Adipose tissue (tissue), 3 donors: ENCODE measurements at regions not wholly inside any gene's neighbourhood (a gene's known extent, or its start where the extent isn't known, plus 50 kb on each side); places are given as distances from the start of the nearest gene placed in this dataset.

Source experiments
- H3K27ac ChIP-seq: one replicate; pipeline ENCODE4 v1.5.1; 2013; ENCODE audit warnings: low read depth, low read length
- WGBS, 3 donors: extraction: QIAGEN DNeasy Blood & Tissue Kit; methylation state at CpG; one replicate each; pipeline ENCODE4 v1.1.7; 2013; 5-methylcytosine and 5-hydroxymethylcytosine counted together
- donor health status: healthy with polysubstance abuse.
- donor health status: Bipolar disorder and iron deficiency.
- donor health status: healthy.

DNA sequence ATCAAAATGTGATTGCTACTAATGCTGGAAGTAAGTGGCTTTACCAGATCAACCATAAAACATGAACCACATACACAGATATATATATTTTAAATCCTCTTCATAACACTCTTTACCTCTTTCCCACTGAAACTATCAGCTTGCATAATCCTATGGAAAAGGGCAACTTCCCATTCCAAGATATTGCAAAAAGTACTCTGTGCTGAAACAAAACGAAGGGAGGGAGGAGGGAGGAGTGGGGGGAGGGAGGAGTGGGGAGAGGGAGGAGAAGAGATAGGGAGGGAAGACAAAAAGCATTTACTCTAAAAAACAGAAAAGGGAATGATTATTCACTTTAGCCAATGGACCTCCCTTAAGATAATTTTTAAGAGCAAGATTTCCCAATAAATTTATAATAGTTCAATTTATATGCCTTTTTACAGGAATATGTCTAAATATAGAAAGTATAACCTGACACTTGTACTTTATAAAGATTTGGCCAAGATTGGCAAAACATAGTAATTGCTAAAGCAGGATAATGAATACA lies 344.8 kb upstream of the NFE2L3 start:
- H3K27ac ChIP-seq, result no peak overlapping the region
- WGBS, 3 donors, result 18 to 35% (median 20%) methylated on average over 1 of the region's 1 CpG

- H3K27ac ChIP-seq, result no peak overlapping the region
- WGBS, 3 donors, result 72 to 86% (median 77%) methylated on average over 5 of the region's 5 CpGs
Measured at GRCh38 chr7:25809441-25809840, 342.6 kb upstream of the NFE2L3 start.

DNA sequence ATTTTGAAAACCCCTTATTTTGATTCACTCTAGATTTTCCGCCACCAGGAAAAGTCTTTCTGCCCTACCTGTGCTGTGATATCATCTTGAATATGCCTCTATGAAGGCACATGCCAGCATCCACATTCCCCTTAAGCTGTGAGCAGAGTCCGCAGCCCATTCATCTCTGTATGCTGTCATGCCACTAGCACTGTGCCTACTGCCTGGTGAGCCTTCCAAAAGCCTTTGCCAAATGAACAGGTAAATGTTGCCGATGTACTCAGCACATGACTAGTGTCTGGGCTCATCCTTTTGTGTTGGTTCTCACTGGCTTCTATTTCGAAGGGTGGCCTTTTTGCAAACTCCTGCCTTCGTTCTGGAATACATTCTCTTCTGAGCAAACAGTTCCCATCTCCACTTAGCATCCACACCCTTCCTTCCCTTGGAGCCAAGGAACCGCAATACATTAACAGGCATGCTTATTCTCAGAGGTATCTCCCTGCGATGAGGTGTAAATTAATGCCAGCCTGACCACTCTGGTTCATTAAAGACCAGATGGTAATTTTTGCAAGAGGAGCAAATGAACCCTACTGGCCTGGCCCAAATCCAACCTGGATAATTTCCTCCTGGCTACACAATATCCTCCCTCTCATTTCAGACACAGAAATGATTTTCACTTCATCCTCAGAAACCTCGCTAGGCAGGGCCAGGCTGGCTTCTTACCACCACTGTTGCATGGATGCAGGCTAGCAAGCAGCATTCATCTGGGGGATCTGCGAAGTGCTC lies 339.7 kb upstream of the NFE2L3 start:
- 82 to 90% (median 87%) methylated on average over 9 of the region's 9 CpGs for WGBS, 3 donors
- no peak overlapping the region for H3K27ac ChIP-seq

DNA sequence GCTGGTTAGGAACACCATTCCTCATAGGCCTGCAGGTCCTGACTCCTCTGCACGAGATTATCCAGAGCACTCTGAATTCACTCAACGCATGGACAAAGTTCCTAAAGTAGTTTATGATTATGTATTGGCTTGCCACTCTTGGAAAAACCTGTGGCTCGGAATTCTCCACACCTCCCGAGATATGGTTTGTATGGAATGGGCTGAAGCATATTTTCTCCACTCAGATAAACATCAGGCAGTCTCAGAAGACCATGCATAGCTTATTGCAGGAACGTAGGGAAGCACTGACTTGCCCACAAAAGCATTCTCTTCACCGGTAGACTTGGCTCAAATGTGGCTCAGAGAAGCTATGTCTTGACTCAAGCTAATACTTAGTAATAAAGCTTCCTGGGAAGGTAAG lies 338.6 kb upstream of the NFE2L3 start:
- 87 to 95% (median 91%) methylated on average over 6 of the region's 6 CpGs for WGBS, 3 donors
- no peak overlapping the region for H3K27ac ChIP-seq

- 74 to 83% (median 82%) methylated on average over 2 of the region's 2 CpGs for WGBS, 3 donors
- H3K27ac ChIP-seq, result no peak overlapping the region
Measured at GRCh38 chr7:25815711-25816110, 336.3 kb upstream of the NFE2L3 start.

DNA sequence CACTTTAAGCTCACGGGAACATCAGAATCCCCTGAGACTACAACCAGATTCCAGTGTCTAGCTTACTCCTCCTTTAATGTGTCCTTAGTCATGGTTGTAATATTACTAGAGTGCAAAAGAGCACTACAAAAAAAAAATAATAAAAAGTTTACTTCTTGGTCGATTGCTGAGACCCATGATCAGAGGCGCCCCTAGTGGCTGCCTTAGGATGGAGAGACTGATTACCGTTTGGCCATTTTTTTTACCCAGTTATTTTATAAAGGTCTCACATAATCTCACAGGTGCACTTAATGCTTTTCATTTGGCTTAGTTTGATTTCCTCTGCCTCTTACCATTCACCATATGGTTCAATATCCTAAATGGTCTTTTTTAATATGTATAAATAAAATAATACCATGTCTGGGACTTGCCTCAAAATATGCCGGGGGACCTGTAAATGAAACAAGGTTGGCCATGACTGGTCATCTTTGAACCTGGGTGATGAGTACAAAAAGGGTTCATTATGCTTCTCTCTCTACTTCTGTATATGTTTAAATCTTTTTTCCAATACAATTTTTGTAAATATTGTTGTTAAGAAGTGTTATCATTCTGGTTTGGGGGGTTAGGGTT lies 331.5 kb upstream of the NFE2L3 start:
- no peak overlapping the region for H3K27ac ChIP-seq
- 71 to 75% (median 73%) methylated on average over 5 of the region's 5 CpGs for WGBS, 3 donors

DNA sequence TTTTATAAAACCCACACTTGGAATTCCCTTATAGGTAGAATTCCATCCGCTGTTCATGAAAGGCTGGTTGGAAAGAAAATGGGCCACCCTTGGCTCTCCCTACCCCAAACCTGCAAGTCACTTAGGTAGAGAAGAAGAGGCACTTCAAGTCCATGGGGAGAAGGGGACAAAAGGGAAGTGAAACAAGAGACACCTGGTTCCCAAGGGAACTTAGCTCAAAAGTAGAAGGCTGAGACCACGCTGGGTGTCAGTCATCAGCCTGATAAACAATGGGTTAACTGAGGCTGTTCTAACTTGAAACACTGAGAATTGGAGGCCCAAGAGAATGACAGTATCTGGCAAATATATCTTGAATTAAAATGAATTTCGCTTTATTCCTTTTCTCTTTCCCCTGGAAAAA lies 330.8 kb upstream of the NFE2L3 start:
- 74 to 89% (median 87%) methylated on average over 3 of the region's 3 CpGs for WGBS, 3 donors
- H3K27ac ChIP-seq, result no peak overlapping the region

GRCh38 chr7:25822823-25823222 lies 329.2 kb upstream of the NFE2L3 start:
- H3K27ac ChIP-seq, result no peak overlapping the region
- 85 to 89% (median 88%) methylated on average over 4 of the region's 4 CpGs for WGBS, 3 donors

- no peak overlapping the region for H3K27ac ChIP-seq
Measured at GRCh38 chr7:25823571-25823970, 328.4 kb upstream of the NFE2L3 start.

- H3K27ac ChIP-seq, result no peak overlapping the region
- 62 to 89% (median 85%) methylated on average over 1 of the region's 1 CpG for WGBS, 3 donors
Measured at GRCh38 chr7:25828468-25828867, 323.5 kb upstream of the NFE2L3 start.

- no peak overlapping the region for H3K27ac ChIP-seq
Measured at GRCh38 chr7:25829663-25830062, 322.3 kb upstream of the NFE2L3 start.

DNA sequence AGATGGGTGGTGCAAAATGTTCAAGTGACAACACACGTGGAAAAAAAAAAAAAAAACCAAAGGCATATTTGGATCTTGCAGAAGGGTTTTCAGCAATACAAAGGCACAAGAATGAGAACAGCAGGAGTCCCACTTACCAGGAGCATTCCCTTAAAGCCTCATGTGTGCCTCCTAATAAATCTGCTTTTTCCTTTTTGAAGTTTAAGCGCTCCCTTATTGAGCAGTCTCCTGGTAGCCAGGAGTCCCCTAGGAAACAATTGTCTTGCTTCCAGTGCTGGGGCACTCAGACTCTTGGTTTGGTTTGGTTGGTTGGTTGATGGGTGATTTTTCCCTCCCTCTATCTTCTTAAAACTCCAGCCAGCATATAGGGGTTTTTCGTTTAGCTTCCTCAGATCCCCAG lies 321.8 kb upstream of the NFE2L3 start:
- no peak overlapping the region for H3K27ac ChIP-seq
- 79 to 86% (median 81%) methylated on average over 3 of the region's 3 CpGs for WGBS, 3 donors

DNA sequence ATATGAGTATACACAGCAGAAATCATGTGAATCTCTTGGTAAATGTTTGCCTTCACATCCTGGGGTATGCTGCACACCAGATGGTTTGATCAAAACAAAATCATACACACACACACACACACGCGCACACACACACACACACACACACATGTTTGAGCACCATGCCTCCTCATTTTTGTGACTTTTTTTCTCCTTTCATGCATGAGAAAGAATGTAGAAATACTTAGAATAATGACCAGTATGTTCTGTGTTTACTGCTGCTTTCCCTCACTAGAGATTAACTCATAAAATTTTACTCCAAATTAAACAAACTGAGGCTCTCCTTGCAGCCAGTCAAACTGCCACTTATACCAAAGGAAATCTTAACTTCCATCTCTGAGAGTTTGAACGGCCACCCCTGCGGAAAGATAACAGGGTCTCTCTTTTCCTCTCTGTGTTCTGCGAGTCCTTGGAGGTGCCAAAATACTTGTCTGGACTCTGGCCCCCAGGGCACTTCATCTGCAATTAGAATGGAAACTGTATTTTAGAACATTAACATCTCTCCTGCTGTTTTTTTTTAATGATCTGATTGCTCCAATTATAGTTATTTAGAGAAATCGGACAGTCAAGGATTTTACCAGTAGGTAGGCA lies 320.8 kb upstream of the NFE2L3 start:
- 67 to 83% (median 72%) methylated on average over 6 of the region's 6 CpGs for WGBS, 3 donors
- H3K27ac ChIP-seq, result no peak overlapping the region

DNA sequence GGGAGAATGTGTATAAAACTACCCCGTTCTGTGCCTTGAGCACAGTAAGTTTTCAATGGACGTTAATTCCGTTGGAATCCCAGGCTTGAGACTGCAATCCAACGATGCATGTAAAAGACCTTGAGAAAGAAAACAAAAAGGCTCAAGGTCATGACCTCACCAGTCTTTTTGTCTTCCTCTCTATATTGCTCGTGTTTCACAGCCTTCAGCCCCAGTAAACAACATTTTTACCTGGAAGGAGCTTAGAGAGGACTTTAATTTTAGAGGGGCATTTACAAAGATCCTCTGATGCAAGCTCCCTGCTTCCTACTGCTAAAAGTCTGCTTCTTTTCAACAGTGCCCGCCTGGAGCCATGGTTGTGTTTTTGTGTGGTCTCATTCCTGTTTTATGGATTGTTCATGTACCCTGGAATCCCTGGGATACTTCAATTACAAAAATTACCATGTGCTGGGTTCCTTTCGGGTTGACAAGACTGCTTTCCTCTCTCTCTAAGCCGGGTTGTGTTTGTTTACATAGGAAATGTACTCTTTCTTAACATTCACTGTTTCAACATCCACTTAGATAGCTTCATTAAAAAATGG lies 320.1 kb upstream of the NFE2L3 start:
- no peak overlapping the region for H3K27ac ChIP-seq
- 44 to 75% (median 67%) methylated on average over 8 of the region's 8 CpGs for WGBS, 3 donors

GRCh38 chr7:25832456-25832855 lies 319.5 kb upstream of the NFE2L3 start:
- 35 to 79% (median 76%) methylated on average over 7 of the region's 7 CpGs for WGBS, 3 donors

GRCh38 chr7:25832929-25833328 lies 319.1 kb upstream of the NFE2L3 start:
- H3K27ac ChIP-seq, result no peak overlapping the region

More at GRCh38 chr7:25832456-25832855, 319.5 kb upstream of the NFE2L3 start:
- no peak overlapping the region for H3K27ac ChIP-seq

GRCh38 chr7:25834050-25834449 lies 317.9 kb upstream of the NFE2L3 start:
- H3K27ac ChIP-seq, result no peak overlapping the region
- 82 to 95% (median 83%) methylated on average over 4 of the region's 4 CpGs for WGBS, 3 donors

More at GRCh38 chr7:25832929-25833328, 319.1 kb upstream of the NFE2L3 start:
- WGBS, 3 donors, result 88 to 98% (median 92%) methylated on average over 2 of the region's 2 CpGs

DNA sequence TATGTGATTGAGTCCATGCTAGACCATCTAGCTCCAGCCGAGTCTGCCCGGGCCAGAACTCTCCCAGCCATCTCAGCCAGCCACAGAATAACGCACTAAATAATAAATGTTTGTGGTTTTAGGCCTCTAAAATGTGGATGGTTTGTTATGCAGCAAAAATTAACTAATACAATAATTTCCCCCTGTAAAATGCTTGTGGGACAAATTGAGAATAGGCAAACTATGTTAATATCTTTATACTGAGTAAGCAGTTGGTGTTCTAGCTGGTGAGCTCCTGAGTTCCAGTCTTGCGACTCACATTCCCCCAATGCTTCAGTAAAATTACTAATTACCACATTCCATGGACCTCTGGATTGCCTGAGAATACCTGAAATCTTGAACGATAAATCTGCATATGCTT lies 316.8 kb upstream of the NFE2L3 start:
- H3K27ac ChIP-seq, result no peak overlapping the region
- WGBS, 3 donors, result 95 to 96% (median 96%) methylated on average over 5 of the region's 5 CpGs

- WGBS, 3 donors, result 72 to 85% (median 85%) methylated on average over 2 of the region's 2 CpGs
- H3K27ac ChIP-seq, result no peak overlapping the region
Measured at GRCh38 chr7:25839084-25839769, 312.8 kb upstream of the NFE2L3 start.
